Trophoblast cell (in vitro differentiated cells and primary cell): ENCODE measurements at regions not wholly inside any gene's neighbourhood (a gene's known extent, or its start where the extent isn't known, plus 50 kb on each side); places are given as distances from the start of the nearest gene placed in this dataset.

Experiments
- DNase-seq, 2 donors: peaks; one replicate each; pipeline ENCODE4 v3.0.0-alpha.2; 2016
- H2AFZ ChIP-seq: 2 replicates; pipeline ENCODE4 v1.6.1; 2013; ENCODE audit warnings: low read length, moderate library complexity, mild to moderate bottlenecking; ENCODE audit not compliant: insufficient read depth, poor library complexity
- H2AK5ac ChIP-seq: 2 replicates; pipeline ENCODE4 v1.6.1; 2013; ENCODE audit warnings: mild to moderate bottlenecking, low read length
- H2BK120ac ChIP-seq: 2 replicates; pipeline ENCODE4 v1.6.1; 2013; ENCODE audit warnings: low read length, mild to moderate bottlenecking, moderate library complexity; ENCODE audit not compliant: insufficient read depth, poor library complexity
- H2BK12ac ChIP-seq: 2 replicates; pipeline ENCODE4 v1.6.1; 2013; ENCODE audit warnings: mild to moderate bottlenecking, low read length, moderate library complexity
- H2BK5ac ChIP-seq: 2 replicates; pipeline ENCODE4 v1.6.1; 2013; ENCODE audit warnings: low read length, low read depth, moderate library complexity, mild to moderate bottlenecking; ENCODE audit not compliant: poor library complexity
- H3K14ac ChIP-seq: 2 replicates; pipeline ENCODE4 v1.6.1; 2013; ENCODE audit warnings: mild to moderate bottlenecking, low read length
- H3K18ac ChIP-seq: 2 replicates; pipeline ENCODE4 v1.6.1; 2013; ENCODE audit warnings: mild to moderate bottlenecking, low read length
- H3K23ac ChIP-seq: 2 replicates; pipeline ENCODE4 v1.6.1; 2013; ENCODE audit warnings: low read length
- H3K27ac ChIP-seq: 2 replicates; pipeline ENCODE4 v1.5.1; 2013; ENCODE audit warnings: low read depth, mild to moderate bottlenecking, inconsistent platforms, low read length, moderate library complexity
- H3K27me3 ChIP-seq: 2 replicates; pipeline ENCODE4 v1.6.1; 2013; ENCODE audit warnings: inconsistent platforms, mild to moderate bottlenecking, low read length, moderate library complexity; ENCODE audit not compliant: insufficient read depth
- H3K36me3 ChIP-seq, 2 experiments: 1 replicate in 1 of 2; 2 replicates in 1 of 2; pipeline ENCODE4 v1.6.1; 2013; ENCODE audit warnings: low read length in 2 of 2, mild to moderate bottlenecking in 2 of 2, moderate library complexity in 1 of 2; ENCODE audit not compliant: insufficient read depth in 2 of 2, control insufficient read depth in 1 of 2
- H3K4ac ChIP-seq: 2 replicates; pipeline ENCODE4 v1.6.1; 2013; ENCODE audit warnings: low read depth, mild to moderate bottlenecking, low read length, moderate library complexity
- H3K4me1 ChIP-seq, 2 experiments: 1 replicate in 1 of 2; 2 replicates in 1 of 2; pipeline ENCODE4 v1.6.1; 2013; ENCODE audit warnings: low read length in 2 of 2, mild to moderate bottlenecking in 2 of 2, moderate library complexity in 1 of 2; ENCODE audit not compliant: insufficient read depth in 2 of 2, control insufficient read depth in 1 of 2
- H3K4me2 ChIP-seq: 2 replicates; pipeline ENCODE4 v1.6.1; 2013; ENCODE audit warnings: inconsistent platforms, mild to moderate bottlenecking, low read length, moderate library complexity
- H3K4me3 ChIP-seq: 2 replicates; pipeline ENCODE4 v1.5.1; 2013; ENCODE audit warnings: mild to moderate bottlenecking, low read depth, low read length, inconsistent platforms
- H3K79me1 ChIP-seq: one replicate; pipeline ENCODE4 v1.6.1; 2013; ENCODE audit warnings: low read length
- H3K79me2 ChIP-seq: 2 replicates; pipeline ENCODE4 v1.6.1; 2013; ENCODE audit warnings: low read length, mild to moderate bottlenecking; ENCODE audit not compliant: control insufficient read depth, insufficient read depth, poor library complexity
- H3K9ac ChIP-seq: 2 replicates; pipeline ENCODE4 v1.6.1; 2013; ENCODE audit warnings: mild to moderate bottlenecking, low read length
- H3K9me3 ChIP-seq: 2 replicates; pipeline ENCODE4 v1.6.1; 2013; ENCODE audit warnings: low read depth, mild to moderate bottlenecking, control low read depth, inconsistent platforms, low read length; ENCODE audit not compliant: insufficient read depth
- H4K12ac ChIP-seq: 2 replicates; pipeline ENCODE4 v1.6.1; 2013; ENCODE audit warnings: low read depth, mild to moderate bottlenecking, low read length, moderate library complexity
- H4K8ac ChIP-seq: 2 replicates; pipeline ENCODE4 v1.6.1; 2013; ENCODE audit warnings: low read depth, mild to moderate bottlenecking, low read length, moderate library complexity
- H4K91ac ChIP-seq: one replicate; pipeline ENCODE4 v1.6.1; 2013; ENCODE audit warnings: low read depth, mild to moderate bottlenecking, low read length, moderate library complexity
- WGBS: extraction: QIAGEN DNeasy Blood & Tissue Kit; methylation state at CpG from one replicate; pipeline ENCODE4 v1.1.7; 2013; ENCODE audit warnings: missing lambda C conversion rate; ENCODE audit not compliant: insufficient read length, insufficient coverage; ENCODE audit errors: extremely low coverage; 5-methylcytosine and 5-hydroxymethylcytosine counted together

- H3K4me3 ChIP-seq, result no peak overlapping the region
- DNase-seq, result no peak
These were observed 65.5 kb upstream of the HSPA9 start for GRCh38 chr5:138640646-138641254.

DNA sequence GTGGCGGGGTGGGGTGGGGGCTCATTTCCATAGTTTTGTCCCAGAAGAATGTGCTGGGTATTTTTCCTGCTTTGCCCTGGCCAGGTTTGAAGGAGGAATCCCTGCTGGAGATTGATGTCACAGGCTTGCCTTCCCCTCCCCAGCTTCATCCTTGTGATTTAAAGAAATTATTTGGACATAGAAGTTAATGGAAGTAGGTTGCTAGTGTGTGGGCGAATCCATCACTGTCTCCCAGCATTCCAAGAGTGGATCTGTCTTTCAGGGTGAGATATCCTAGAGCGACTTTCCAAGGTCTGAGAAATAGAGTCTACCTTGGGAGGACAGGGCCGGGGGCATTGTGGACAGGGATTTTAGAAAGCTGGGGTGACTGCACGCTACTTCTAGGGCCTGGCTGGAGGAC lies 64.9 kb upstream of the HSPA9 start:
- Histone ChIP-seq H4K12ac (no peak overlapping the region), H2BK12ac (no peak overlapping the region), H3K4me3 (no peak overlapping the region), H3K27me3 (no peaks in the 10 kb centered on the region), H3K36me3 (no peaks in the 10 kb centered on the region), H3K4me1 (peaks cover 12 to 13% of the 10 kb centered on the region in 2 experiments), H3K4ac (no peak overlapping the region), H3K9me3 (no peaks in the 10 kb centered on the region), H2BK5ac (no peak overlapping the region), H3K23ac (no peak overlapping the region), H3K14ac (no peak overlapping the region), H3K27ac (no peak overlapping the region), H4K91ac (no peak overlapping the region), H4K8ac (no peak overlapping the region), H2AFZ (no peak overlapping the region), H3K79me1 (peaks cover 6% of the 10 kb centered on the region), H3K79me2 (no peaks in the 10 kb centered on the region), H3K9ac (no peak overlapping the region), H2AK5ac (no peak overlapping the region), H3K18ac (no peak overlapping the region), H3K4me2 (no peak overlapping the region), H2BK120ac (no peak overlapping the region)
- WGBS, result no CpG with 5 or more reads among the region's 5 CpGs
- no peak for DNase-seq

More at GRCh38 chr5:138640646-138641254, 65.5 kb upstream of the HSPA9 start:
- no peak overlapping the region for H2AFZ ChIP-seq
- H2BK12ac ChIP-seq, result no peak overlapping the region
- no peak overlapping the region for H2BK120ac ChIP-seq
- H3K14ac ChIP-seq, result no peak overlapping the region
- H3K4me2 ChIP-seq, result no peak overlapping the region
- H3K4me1 ChIP-seq, result peaks cover 8 to 11% of the 10 kb centered on the region in 2 experiments
- no peak overlapping the region for H3K18ac ChIP-seq
- H4K8ac ChIP-seq, result no peak overlapping the region
- no peak overlapping the region for H3K27ac ChIP-seq
- H3K79me1 ChIP-seq, result peaks cover 6% of the 10 kb centered on the region
- no peak overlapping the region for H2BK5ac ChIP-seq
- H3K27me3 ChIP-seq, result no peaks in the 10 kb centered on the region
- no peak overlapping the region for H2AK5ac ChIP-seq
- WGBS, result no CpG with 5 or more reads among the region's 7 CpGs
- H3K36me3 ChIP-seq, result no peaks in the 10 kb centered on the region
- no peak overlapping the region for H3K23ac ChIP-seq
- H3K9ac ChIP-seq, result no peak overlapping the region
- no peaks in the 10 kb centered on the region for H3K79me2 ChIP-seq
- H4K12ac ChIP-seq, result no peak overlapping the region
- H4K91ac ChIP-seq, result no peak overlapping the region
- H3K4ac ChIP-seq, result no peak overlapping the region
- H3K9me3 ChIP-seq, result no peaks in the 10 kb centered on the region

GRCh38 chr5:138639326-138639725 lies 64.1 kb upstream of the HSPA9 start:
- no peak overlapping the region for H3K14ac ChIP-seq
- no peak overlapping the region for H3K23ac ChIP-seq
- peak overlapping the region; percentile 20 for H2BK12ac ChIP-seq
- H3K9me3 ChIP-seq, result no peaks in the 10 kb centered on the region
- no peak overlapping the region for H2BK120ac ChIP-seq
- no peak overlapping the region for H3K27ac ChIP-seq
- H3K27me3 ChIP-seq, result no peaks in the 10 kb centered on the region
- no CpG with 5 or more reads among the region's 3 CpGs for WGBS
- H3K9ac ChIP-seq, result no peak overlapping the region
- H3K79me2 ChIP-seq, result no peaks in the 10 kb centered on the region
- no peak overlapping the region for H2BK5ac ChIP-seq
- H3K4me1 ChIP-seq, result peaks cover 12 to 13% of the 10 kb centered on the region in 2 experiments
- H3K79me1 ChIP-seq, result peaks cover 6% of the 10 kb centered on the region
- no peak for DNase-seq
- H3K18ac ChIP-seq, result no peak overlapping the region
- no peak overlapping the region for H4K91ac ChIP-seq
- no peak overlapping the region for H2AK5ac ChIP-seq
- no peaks in the 10 kb centered on the region for H3K36me3 ChIP-seq
- no peak overlapping the region for H3K4ac ChIP-seq
- H2AFZ ChIP-seq, result no peak overlapping the region
- H4K12ac ChIP-seq, result no peak overlapping the region
- no peak overlapping the region for H4K8ac ChIP-seq
- no peak overlapping the region for H3K4me3 ChIP-seq
- no peak overlapping the region for H3K4me2 ChIP-seq

DNA sequence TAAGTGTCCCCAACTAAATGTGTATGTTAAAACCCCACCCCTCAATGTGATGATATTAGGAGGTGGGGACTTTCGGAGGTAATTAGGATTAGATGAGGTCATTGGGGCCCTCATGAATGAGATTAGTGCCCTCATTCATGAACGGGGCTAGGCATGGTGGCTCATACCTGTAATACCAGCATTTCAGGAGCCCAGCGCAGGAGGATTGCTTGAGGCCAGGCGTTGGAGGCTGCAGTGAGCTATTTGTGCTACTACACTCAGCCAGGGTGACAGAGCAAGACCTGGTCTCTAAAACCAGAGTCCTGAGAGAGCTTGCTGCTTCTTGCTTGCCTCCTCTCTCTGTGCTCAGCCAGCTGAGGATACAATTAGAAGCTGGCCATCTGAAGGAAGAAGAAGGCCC lies 62.1 kb upstream of the HSPA9 start:
- WGBS, result no CpG with 5 or more reads among the region's 4 CpGs
- Histone ChIP-seq H2AK5ac (no peak overlapping the region), H3K14ac (no peak overlapping the region), H3K4me3 (no peak overlapping the region), H3K79me2 (no peaks in the 10 kb centered on the region), H3K36me3 (no peaks in the 10 kb centered on the region), H2BK5ac (no peak overlapping the region), H2AFZ (no peak overlapping the region), H3K23ac (no peak overlapping the region), H3K18ac (no peak overlapping the region), H4K8ac (no peak overlapping the region), H3K4ac (no peak overlapping the region), H3K9me3 (no peaks in the 10 kb centered on the region), H3K27me3 (no peaks in the 10 kb centered on the region), H3K4me2 (no peak overlapping the region), H3K9ac (no peak overlapping the region), H4K12ac (no peak overlapping the region), H2BK120ac (no peak overlapping the region), H3K79me1 (peaks cover 6% of the 10 kb centered on the region), H2BK12ac (no peak overlapping the region), H3K4me1 (peaks cover 9% of the 10 kb centered on the region in 2 experiments), H4K91ac (no peak overlapping the region), H3K27ac (no peak overlapping the region)
- DNase-seq, result peak; percentile 77 to 83
